ENCODE measurements at regions not wholly inside any gene's neighbourhood (a gene's known extent, or its start where the extent isn't known, plus 50 kb on each side); places are given as distances from the start of the nearest gene placed in this dataset.
"Not testable (repeated sequence)": the region's sequence is repeated elsewhere in the genome, so short reads cannot be mapped to it uniquely, and the experiment has no call there.

GRCh38 chr1:221530159-221530558 is 211.7 kb downstream of the DUSP10 start:
- TF ChIP-seq CTCF (IDR thresholded peaks at IDR 0.05 in 4 of 5, conservative IDR thresholded peaks at IDR 0.05 in 1 of 5); POLR2A (IDR thresholded peaks at IDR 0.05): not testable (repeated sequence)
